ENCODE measurements at regions not wholly inside any gene's neighbourhood (a gene's known extent, or its start where the extent isn't known, plus 50 kb on each side); places are given as distances from the start of the nearest gene placed in this dataset.
"Not testable (repeated sequence)": the region's sequence is repeated elsewhere in the genome, so short reads cannot be mapped to it uniquely, and the experiment has no call there.

DNA sequence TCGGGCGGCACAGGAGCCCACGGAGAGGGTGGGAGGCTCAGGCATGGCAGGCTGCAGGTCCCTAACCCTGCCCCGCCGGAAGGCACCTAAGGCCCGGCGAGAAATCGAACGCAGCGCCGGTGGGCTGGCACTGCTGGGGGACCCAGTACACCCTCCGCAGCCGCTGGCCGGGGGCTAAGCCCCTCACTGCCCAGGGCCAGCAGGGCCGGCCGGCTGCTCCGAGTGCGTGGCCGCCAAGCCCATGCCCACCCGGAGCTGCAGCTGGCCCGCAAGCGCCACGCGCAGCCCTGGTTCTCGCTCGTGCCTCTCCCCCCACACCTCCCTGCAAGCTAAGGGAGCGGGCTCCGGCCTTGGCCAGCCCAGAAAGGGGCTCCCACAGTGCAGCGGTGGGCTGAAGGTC lies 332.7 kb downstream of the HGF start:
- TF ChIP-seq POLR2A (IDR thresholded peaks at IDR 0.05; ENCODE audit: low read depth, low read length); POLR2AphosphoS5 (IDR thresholded peaks at IDR 0.05; ENCODE audit: insufficient read depth, low read depth, low read length); EZH2 (IDR thresholded peaks at IDR 0.05; ENCODE audit: borderline replicate concordance, low read depth, low read length, severe bottlenecking): not testable (repeated sequence)
- TF ChIP-seq, protein P1, sequence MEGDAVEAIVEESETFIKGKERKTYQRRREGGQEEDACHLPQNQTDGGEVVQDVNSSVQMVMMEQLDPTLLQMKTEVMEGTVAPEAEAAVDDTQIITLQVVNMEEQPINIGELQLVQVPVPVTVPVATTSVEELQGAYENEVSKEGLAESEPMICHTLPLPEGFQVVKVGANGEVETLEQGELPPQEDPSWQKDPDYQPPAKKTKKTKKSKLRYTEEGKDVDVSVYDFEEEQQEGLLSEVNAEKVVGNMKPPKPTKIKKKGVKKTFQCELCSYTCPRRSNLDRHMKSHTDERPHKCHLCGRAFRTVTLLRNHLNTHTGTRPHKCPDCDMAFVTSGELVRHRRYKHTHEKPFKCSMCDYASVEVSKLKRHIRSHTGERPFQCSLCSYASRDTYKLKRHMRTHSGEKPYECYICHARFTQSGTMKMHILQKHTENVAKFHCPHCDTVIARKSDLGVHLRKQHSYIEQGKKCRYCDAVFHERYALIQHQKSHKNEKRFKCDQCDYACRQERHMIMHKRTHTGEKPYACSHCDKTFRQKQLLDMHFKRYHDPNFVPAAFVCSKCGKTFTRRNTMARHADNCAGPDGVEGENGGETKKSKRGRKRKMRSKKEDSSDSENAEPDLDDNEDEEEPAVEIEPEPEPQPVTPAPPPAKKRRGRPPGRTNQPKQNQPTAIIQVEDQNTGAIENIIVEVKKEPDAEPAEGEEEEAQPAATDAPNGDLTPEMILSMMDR (IDR thresholded peaks at IDR 0.05; ENCODE audit: extremely low read depth in 1 of 2, insufficient read depth in 1 of 2, low read depth in 1 of 2, low read length in 2 of 2): not testable (repeated sequence)
- TF ChIP-seq, protein P2, sequence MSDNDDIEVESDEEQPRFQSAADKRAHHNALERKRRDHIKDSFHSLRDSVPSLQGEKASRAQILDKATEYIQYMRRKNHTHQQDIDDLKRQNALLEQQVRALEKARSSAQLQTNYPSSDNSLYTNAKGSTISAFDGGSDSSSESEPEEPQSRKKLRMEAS (IDR thresholded peaks at IDR 0.05; ENCODE audit: insufficient read depth, insufficient read length): not testable (repeated sequence)
